ENCODE measurements at regions not wholly inside any gene's neighbourhood (a gene's known extent, or its start where the extent isn't known, plus 50 kb on each side); places are given as distances from the start of the nearest gene placed in this dataset.

GRCh38 chr1:4045397-4046010, 145.4 kb upstream of the C1orf174 start:
- no peaks in the 10 kb centered on the region for H3K36me3 ChIP-seq (ENCODE audit: control insufficient read depth, insufficient read depth, low read length)
- no peak overlapping the region for H2BK15ac ChIP-seq (ENCODE audit: low read depth, low read length)
- dilution Hi-C loops (cut with HindIII; ENCODE audit: low sequenced_read_pairs, unreplicated experiment), result no loop called here

More at GRCh38 chr1:4045397-4046010, 145.4 kb upstream of the C1orf174 start:
- H3K4me3 ChIP-seq (ENCODE audit: insufficient read depth, low read depth, low read length), result no peak overlapping the region
- CTCF ChIA-PET, result no interaction called here
- H3K9me1 ChIP-seq (ENCODE audit: insufficient read depth, low read length), result no peaks in the 10 kb centered on the region
- H3K56ac ChIP-seq (ENCODE audit: extremely low read depth, insufficient read depth, low read length), result no peak overlapping the region
- no peak overlapping the region for H4K8ac ChIP-seq (ENCODE audit: low read depth in 2 of 2, low read length in 2 of 2)
- H4K5ac ChIP-seq (ENCODE audit: low read depth, low read length), result no peak overlapping the region
- BruUV-seq (replicated peaks), result no TSS peak
- TF ChIP-seq RCOR1 (IDR thresholded peaks at IDR 0.05; ENCODE audit: insufficient replicate concordance, low read length) (no peak), BHLHE40 (IDR thresholded peaks at IDR 0.05; ENCODE audit: low read depth, low read length) (no peak), CHD1 (IDR thresholded peaks at IDR 0.05; ENCODE audit: low read depth, low read length) (no peak), POLR2A (IDR thresholded peaks at IDR 0.05; ENCODE audit: low read depth, low read length) (no peak), MAFK (IDR thresholded peaks at IDR 0.05; ENCODE audit: low read depth, low read length) (no peak), MAZ (IDR thresholded peaks at IDR 0.05; ENCODE audit: borderline replicate concordance, low read depth, low read length) (no peak), ELK1 (IDR thresholded peaks at IDR 0.05; ENCODE audit: borderline replicate concordance, low read depth, low read length) (no peak)
- no peak overlapping the region for H4K91ac ChIP-seq (ENCODE audit: insufficient read depth, low read depth, low read length)
- no peak overlapping the region for H3K14ac ChIP-seq (replicated peaks; ENCODE audit: low read depth, low read length)
- H3K4me1 ChIP-seq (ENCODE audit: control insufficient read depth, insufficient read depth, low read length), result no peaks in the 10 kb centered on the region
- H3K27me3 ChIP-seq (ENCODE audit: control insufficient read depth, insufficient read depth, low read length), result no peaks in the 10 kb centered on the region
- H2BK5ac ChIP-seq (ENCODE audit: low read depth, low read length, poor library complexity, severe bottlenecking), result no peak overlapping the region
- in situ Hi-C loops (cut with MboI; ENCODE audit: low sequenced_read_pairs), result no loop called here
- H3K9me3 ChIP-seq (ENCODE audit: control insufficient read depth, insufficient read depth, low read length), result peaks cover 16% of the 10 kb centered on the region; the same call in 1 of the 2 replicates
- H3K4me2 ChIP-seq (ENCODE audit: low read depth, low read length), result no peak overlapping the region
- H3K23ac ChIP-seq (ENCODE audit: low read depth, low read length), result no peak overlapping the region
- H2BK120ac ChIP-seq (ENCODE audit: low read depth, low read length), result no peak overlapping the region
- H3K9ac ChIP-seq (ENCODE audit: low read depth, low read length), result no peak overlapping the region
- no peak overlapping the region for H3K27ac ChIP-seq (ENCODE audit: insufficient read depth, low read length)
- ATAC-seq (ENCODE audit: low read depth) (no peak), DNase-seq (no peak)
- no peak overlapping the region for H3K18ac ChIP-seq (ENCODE audit: low read depth, low read length)
- H2BK20ac ChIP-seq (ENCODE audit: low read depth, low read length), result no peak overlapping the region
- intact Hi-C loops (cut with micrococcal nuclease), result no loop called here
- no peak overlapping the region for H2AK5ac ChIP-seq (ENCODE audit: low read depth, low read length)
- no peaks in the 10 kb centered on the region for H4K20me1 ChIP-seq (ENCODE audit: insufficient read depth, low read length)
- H3K79me1 ChIP-seq (ENCODE audit: low read depth in 1 of 2, low read length in 2 of 2), result no peaks in the 10 kb centered on the region
- no CpG with 5 or more reads among the region's 5 CpGs for WGBS, 2 experiments (ENCODE audit: extremely low coverage in 2 of 2, insufficient read length in 1 of 2)
- H3K4ac ChIP-seq (ENCODE audit: low read depth, low read length), result no peak overlapping the region
- POLR2A ChIA-PET (ENCODE audit: unreplicated experiment), result no interaction called here
- no peak overlapping the region for H2AK9ac ChIP-seq (replicated peaks; ENCODE audit: low read depth, low read length, poor library complexity)
- H2AFZ ChIP-seq (replicated peaks; ENCODE audit: low read length, poor library complexity), result no peak overlapping the region
